GM12891 (cell line): ENCODE measurements at regions not wholly inside any gene's neighbourhood (a gene's known extent, or its start where the extent isn't known, plus 50 kb on each side); places are given as distances from the start of the nearest gene placed in this dataset.

Experiments used
- PAX5 ChIP-seq: IDR thresholded peaks from 2 replicates; pipeline ENCODE4 v1.6.1; 2011; ENCODE audit warnings: low read length, moderate library complexity, mild to moderate bottlenecking; ENCODE audit not compliant: insufficient read depth, severe bottlenecking
- POLR2A ChIP-seq: IDR thresholded peaks from 2 replicates; pipeline ENCODE4 v1.6.1; 2011; ENCODE audit warnings: low read depth, low read length, control low read depth
- POLR2AphosphoS5 ChIP-seq: IDR thresholded peaks from 2 replicates; pipeline ENCODE4 v1.6.1; 2011; ENCODE audit warnings: low read depth, low read length, control low read depth
- POU2F2 ChIP-seq: IDR thresholded peaks from 2 replicates; pipeline ENCODE4 v1.6.1; 2011; ENCODE audit warnings: low read depth, mild to moderate bottlenecking, control low read depth, low read length, moderate library complexity
- TAF1 ChIP-seq: IDR thresholded peaks from 2 replicates; pipeline ENCODE4 v1.6.1; 2011; ENCODE audit warnings: low read depth, low read length, control low read depth

DNA sequence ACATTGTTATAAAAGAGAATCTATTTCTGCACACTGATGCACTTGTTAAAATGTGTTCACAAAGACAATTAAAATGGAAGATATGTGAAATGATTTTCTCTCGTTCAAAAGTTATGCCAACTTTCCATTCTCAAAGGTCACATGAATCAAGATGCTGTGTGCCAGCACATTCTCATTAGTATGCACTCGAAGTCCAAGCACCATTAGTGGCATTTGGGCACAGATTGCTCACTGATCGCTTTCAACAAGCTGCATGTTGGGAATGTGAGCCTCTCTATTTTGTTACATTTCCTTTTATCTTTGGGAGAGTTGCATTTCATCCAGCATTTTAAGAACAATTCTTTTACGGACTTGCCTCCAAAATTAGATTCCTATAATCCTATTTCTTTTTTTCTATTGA is 398.9 kb downstream of the FBXO15 start:
- no peak for TF ChIP-seq TAF1
- no peak for TF ChIP-seq POLR2A
- TF ChIP-seq POLR2AphosphoS5: no peak
- no peak for TF ChIP-seq POU2F2
- TF ChIP-seq PAX5: no peak
